ENCODE measurements at regions not wholly inside any gene's neighbourhood (a gene's known extent, or its start where the extent isn't known, plus 50 kb on each side); places are given as distances from the start of the nearest gene placed in this dataset.

- TF ChIP-seq, protein P1, sequence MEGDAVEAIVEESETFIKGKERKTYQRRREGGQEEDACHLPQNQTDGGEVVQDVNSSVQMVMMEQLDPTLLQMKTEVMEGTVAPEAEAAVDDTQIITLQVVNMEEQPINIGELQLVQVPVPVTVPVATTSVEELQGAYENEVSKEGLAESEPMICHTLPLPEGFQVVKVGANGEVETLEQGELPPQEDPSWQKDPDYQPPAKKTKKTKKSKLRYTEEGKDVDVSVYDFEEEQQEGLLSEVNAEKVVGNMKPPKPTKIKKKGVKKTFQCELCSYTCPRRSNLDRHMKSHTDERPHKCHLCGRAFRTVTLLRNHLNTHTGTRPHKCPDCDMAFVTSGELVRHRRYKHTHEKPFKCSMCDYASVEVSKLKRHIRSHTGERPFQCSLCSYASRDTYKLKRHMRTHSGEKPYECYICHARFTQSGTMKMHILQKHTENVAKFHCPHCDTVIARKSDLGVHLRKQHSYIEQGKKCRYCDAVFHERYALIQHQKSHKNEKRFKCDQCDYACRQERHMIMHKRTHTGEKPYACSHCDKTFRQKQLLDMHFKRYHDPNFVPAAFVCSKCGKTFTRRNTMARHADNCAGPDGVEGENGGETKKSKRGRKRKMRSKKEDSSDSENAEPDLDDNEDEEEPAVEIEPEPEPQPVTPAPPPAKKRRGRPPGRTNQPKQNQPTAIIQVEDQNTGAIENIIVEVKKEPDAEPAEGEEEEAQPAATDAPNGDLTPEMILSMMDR (conservative IDR thresholded peaks at IDR 0.05; ENCODE audit: low read length) = no peak
- no peak for TF ChIP-seq EZH2phosphoT487 (IDR thresholded peaks at IDR 0.05; ENCODE audit: borderline replicate concordance)
These were observed 95.2 kb downstream of the PLEKHG1 start for GRCh38 chr6:150694889-150695288.

All from Loucy (cell line).